Effector memory CD8-positive, alpha-beta T cell (primary cell): ENCODE measurements at regions not wholly inside any gene's neighbourhood (a gene's known extent, or its start where the extent isn't known, plus 50 kb on each side); places are given as distances from the start of the nearest gene placed in this dataset.

Experiments
- ATAC-seq: fragments of 150-1000 bp; cut with Tn5 transposase; replicated peaks from 2 replicates; pipeline ENCODE4 v1.10.0; 2021; ENCODE audit warnings: mild to moderate bottlenecking, moderate library complexity
- DNase-seq, 3 experiments: peaks; one replicate each; pipeline ENCODE4 v3.0.0; 2021
- H3K27ac Mint-ChIP-seq, 2 donors: one replicate each; pipeline ENCODE4 v1.8.0; 2022; ENCODE audit warnings: mild to moderate bottlenecking in 2 of 2, mixed read lengths in 2 of 2, moderate library complexity in 2 of 2
- H3K27me3 Mint-ChIP-seq, 2 donors: one replicate each; pipeline ENCODE4 v1.8.0; 2022; ENCODE audit warnings: mixed read lengths in 2 of 2
- H3K36me3 Mint-ChIP-seq: one replicate; pipeline ENCODE4 v1.8.0; 2022; ENCODE audit warnings: mild to moderate bottlenecking, moderate library complexity, mixed read lengths; ENCODE audit not compliant: insufficient read depth
- H3K4me1 Mint-ChIP-seq, 2 donors: one replicate each; pipeline ENCODE4 v1.8.0; 2022; ENCODE audit warnings: low read depth in 2 of 2, mixed read lengths in 2 of 2
- H3K4me3 Mint-ChIP-seq, 2 donors: one replicate each; pipeline ENCODE4 v1.8.0; 2022; ENCODE audit warnings: mild to moderate bottlenecking in 2 of 2, mixed read lengths in 2 of 2, moderate library complexity in 2 of 2
- H3K9me3 Mint-ChIP-seq, 2 donors: one replicate each; pipeline ENCODE4 v1.8.0; 2022; ENCODE audit warnings: mixed read lengths in 2 of 2

DNA sequence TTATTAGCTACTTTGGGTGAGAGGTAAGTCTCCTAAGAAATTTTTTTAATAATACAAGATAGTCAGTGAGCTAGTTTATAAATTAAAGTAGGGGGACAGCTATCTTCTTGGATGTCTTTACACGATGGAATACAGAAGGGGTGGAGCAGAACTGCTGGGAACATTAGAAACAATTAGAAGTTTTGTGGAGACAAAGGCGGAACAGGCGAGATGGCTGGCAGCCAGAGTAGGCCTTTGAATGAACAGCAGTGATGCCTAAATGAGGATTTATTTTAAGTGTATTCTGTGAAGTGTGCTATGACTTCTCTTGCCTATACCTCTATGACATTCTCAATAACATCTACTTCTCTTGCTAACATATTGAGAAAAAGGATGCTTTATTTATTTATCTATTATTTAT is 1345.3 kb upstream of the SEL1L start:
- no peaks in the 10 kb centered on the region for H3K36me3 Mint-ChIP-seq
- H3K4me1 Mint-ChIP-seq, result no peaks in the 10 kb centered on the region
- ATAC-seq, result no peak
- no peak overlapping the region for H3K27ac Mint-ChIP-seq
- H3K27me3 Mint-ChIP-seq, result no peaks in the 10 kb centered on the region
- DNase-seq, result no peak
- H3K4me3 Mint-ChIP-seq, result no peak overlapping the region
- peaks cover 8 to 9% of the 10 kb centered on the region in 2 donors for H3K9me3 Mint-ChIP-seq

DNA sequence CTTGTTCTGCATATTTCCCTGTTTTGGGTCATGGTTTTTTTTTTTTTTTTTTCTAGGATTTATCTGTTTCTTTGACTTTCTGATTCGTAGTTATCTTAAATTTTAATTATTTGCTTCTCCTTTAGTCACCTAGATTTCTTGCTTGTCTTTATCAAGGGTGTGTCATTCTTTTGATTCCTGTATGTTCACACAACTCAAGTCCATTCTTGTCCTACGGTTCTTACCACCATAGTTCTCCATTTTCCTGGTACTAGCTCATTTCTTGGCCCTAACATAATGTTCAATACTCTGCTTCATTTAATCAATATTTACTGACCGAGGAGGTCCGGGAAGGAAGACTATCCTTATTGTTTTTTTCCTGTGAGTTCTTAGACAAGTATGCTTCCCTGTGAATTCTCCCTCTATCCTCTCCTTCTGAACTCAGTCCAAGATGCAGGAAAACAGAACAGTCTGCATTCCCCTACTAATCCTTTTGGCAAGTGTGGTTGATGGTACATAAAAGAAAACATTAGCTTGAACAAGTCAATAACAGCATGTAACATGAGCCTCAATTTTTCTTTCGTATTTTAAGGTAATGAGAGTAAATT is 1346.4 kb upstream of the SEL1L start:
- no peak for ATAC-seq
- Mint-ChIP-seq H3K27ac (no peak overlapping the region), H3K36me3 (no peaks in the 10 kb centered on the region), H3K9me3 (peaks cover 8 to 9% of the 10 kb centered on the region in 2 donors), H3K4me3 (no peak overlapping the region), H3K27me3 (no peaks in the 10 kb centered on the region), H3K4me1 (no peaks in the 10 kb centered on the region)
- no peak for DNase-seq

DNA sequence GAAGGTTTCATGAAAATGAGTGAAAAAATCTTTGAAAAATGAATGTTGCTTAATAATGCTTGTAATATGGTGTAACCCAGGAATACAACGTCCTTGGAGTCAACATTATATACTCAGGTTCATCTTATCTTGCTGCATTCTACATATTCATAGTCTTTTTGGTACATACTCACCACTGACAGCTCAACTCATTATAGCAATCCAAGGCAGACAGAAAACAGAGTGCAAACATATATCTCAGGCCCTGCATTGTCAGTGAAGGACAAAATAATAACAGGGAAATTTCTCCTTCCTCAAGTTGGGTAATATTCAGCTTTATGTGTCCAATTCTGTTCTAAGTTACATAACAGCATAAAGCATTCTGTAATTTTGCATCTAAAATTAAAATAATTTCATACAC is 1353.0 kb upstream of the SEL1L start:
- Mint-ChIP-seq H3K27ac (no peak overlapping the region), H3K36me3 (no peaks in the 10 kb centered on the region), H3K4me3 (no peak overlapping the region), H3K9me3 (peaks cover 9 to 37% of the 10 kb centered on the region in 2 donors), H3K4me1 (no peaks in the 10 kb centered on the region), H3K27me3 (no peaks in the 10 kb centered on the region)
- ATAC-seq, result no peak
- DNase-seq, result no peak

DNA sequence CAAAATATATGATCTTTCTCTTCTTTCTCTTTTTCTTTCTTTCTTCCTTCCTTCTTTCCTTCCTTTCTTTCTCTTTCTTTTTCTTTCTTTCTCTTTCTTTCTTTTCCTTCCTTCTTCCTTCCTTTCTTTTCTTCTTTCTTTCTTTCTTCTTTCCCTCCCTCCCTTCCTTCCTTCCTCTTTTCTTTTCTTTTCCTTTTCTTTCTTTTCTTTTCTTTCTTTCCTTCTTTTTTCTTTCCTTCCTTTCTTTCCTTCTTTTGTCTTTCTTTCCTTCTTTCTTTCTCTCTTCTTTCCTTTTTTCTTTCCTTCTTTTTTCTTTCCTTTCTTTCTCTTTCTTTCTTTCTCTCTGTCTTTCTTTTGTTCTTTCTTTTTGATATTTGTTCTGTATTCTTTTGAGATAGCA is 1356.0 kb upstream of the SEL1L start:
- no peaks in the 10 kb centered on the region for H3K36me3 Mint-ChIP-seq
- no peaks in the 10 kb centered on the region for H3K27me3 Mint-ChIP-seq
- DNase-seq, result no peak
- H3K9me3 Mint-ChIP-seq, result peaks cover 4 to 38% of the 10 kb centered on the region in 2 donors
- no peaks in the 10 kb centered on the region for H3K4me1 Mint-ChIP-seq
- no peak overlapping the region for H3K27ac Mint-ChIP-seq
- ATAC-seq, result no peak
- H3K4me3 Mint-ChIP-seq, result no peak overlapping the region

DNA sequence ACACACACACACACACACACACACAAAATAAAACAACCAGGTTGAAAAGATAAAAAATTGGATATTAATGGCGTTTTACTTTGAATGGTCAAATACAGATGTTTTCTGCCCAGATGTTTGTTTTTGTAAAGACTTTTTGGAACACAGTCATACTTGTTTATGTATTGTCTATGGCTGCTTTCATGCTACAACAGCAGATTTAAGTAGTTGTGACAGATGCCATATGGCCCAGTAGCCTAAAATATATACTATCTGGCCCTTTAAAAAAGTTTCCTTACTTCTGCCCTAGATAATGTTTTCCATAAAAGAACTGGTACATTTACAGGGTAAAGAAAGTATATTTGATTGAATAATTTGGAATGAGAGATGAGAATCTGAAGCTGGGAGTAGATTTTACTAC is 1362.8 kb upstream of the SEL1L start:
- no peak for DNase-seq
- Mint-ChIP-seq H3K9me3 (peaks cover 5 to 15% of the 10 kb centered on the region in 2 donors), H3K27me3 (no peaks in the 10 kb centered on the region), H3K27ac (no peak overlapping the region), H3K4me3 (no peak overlapping the region), H3K36me3 (no peaks in the 10 kb centered on the region), H3K4me1 (no peaks in the 10 kb centered on the region)
- no peak for ATAC-seq

GRCh38 chr14:82897469-82898308 is 1364.0 kb upstream of the SEL1L start:
- no peaks in the 10 kb centered on the region for H3K4me1 Mint-ChIP-seq
- peaks cover 9 to 20% of the 10 kb centered on the region in 2 donors for H3K9me3 Mint-ChIP-seq
- no peak for DNase-seq
- H3K36me3 Mint-ChIP-seq, result no peaks in the 10 kb centered on the region
- no peak overlapping the region for H3K27ac Mint-ChIP-seq
- no peak overlapping the region for H3K4me3 Mint-ChIP-seq
- no peaks in the 10 kb centered on the region for H3K27me3 Mint-ChIP-seq
- no peak for ATAC-seq

DNA sequence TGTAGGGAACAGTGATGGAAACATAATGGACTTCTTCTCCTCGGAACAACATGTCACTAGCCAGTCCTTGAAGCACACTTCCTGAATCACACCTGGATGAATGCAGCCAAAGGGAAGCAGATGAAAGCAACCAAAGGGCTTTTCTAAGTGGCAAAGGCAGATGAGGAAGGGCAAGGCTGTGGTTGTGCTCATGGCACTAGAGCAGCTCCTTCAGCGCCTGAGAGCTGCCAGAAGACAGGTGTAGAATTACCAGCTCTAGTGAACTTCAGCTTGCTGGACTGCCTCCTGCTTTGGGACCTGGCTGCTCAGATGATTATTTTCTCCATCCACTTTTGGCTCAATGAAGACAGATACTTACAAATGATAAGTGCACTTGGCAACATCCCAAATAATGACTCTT is 1372.1 kb upstream of the SEL1L start:
- peaks cover 16 to 60% of the 10 kb centered on the region in 2 donors for H3K9me3 Mint-ChIP-seq
- no peak for DNase-seq
- no peak overlapping the region for H3K27ac Mint-ChIP-seq
- H3K4me3 Mint-ChIP-seq, result no peak overlapping the region
- no peaks in the 10 kb centered on the region for H3K4me1 Mint-ChIP-seq
- no peaks in the 10 kb centered on the region for H3K27me3 Mint-ChIP-seq
- no peaks in the 10 kb centered on the region for H3K36me3 Mint-ChIP-seq
- no peak for ATAC-seq

GRCh38 chr14:82911930-82912329 is 1378.3 kb upstream of the SEL1L start:
- no peaks in the 10 kb centered on the region for H3K36me3 Mint-ChIP-seq
- H3K4me1 Mint-ChIP-seq, result no peaks in the 10 kb centered on the region
- H3K4me3 Mint-ChIP-seq, result no peak overlapping the region
- no peak overlapping the region for H3K27ac Mint-ChIP-seq
- peaks cover 6 to 25% of the 10 kb centered on the region in 2 donors for H3K9me3 Mint-ChIP-seq
- no peaks in the 10 kb centered on the region for H3K27me3 Mint-ChIP-seq
- no peak for DNase-seq
- no peak for ATAC-seq

DNA sequence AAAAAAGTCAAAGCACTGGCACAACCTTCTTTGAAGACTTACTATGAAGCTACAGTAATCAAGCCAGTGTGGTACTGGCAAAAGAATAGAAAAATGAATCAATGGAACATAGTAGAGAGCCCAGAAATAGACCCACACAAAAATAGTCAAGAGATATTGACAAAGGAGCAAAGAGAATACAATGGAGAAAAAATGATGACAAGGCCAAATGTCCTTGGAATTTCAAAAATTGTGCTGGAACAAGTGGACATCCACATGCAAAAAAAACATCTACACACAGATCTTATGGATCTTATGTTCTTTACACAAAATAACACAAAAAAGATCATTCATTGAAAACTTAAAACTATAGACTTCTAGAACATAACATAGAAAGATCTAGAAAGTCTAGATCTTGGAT is 1379.7 kb upstream of the SEL1L start:
- Mint-ChIP-seq H3K9me3 (peaks cover 6 to 18% of the 10 kb centered on the region in 2 donors), H3K4me1 (no peaks in the 10 kb centered on the region), H3K27me3 (no peaks in the 10 kb centered on the region), H3K36me3 (no peaks in the 10 kb centered on the region), H3K4me3 (no peak overlapping the region), H3K27ac (no peak overlapping the region)
- ATAC-seq (no peak), DNase-seq (no peak)

DNA sequence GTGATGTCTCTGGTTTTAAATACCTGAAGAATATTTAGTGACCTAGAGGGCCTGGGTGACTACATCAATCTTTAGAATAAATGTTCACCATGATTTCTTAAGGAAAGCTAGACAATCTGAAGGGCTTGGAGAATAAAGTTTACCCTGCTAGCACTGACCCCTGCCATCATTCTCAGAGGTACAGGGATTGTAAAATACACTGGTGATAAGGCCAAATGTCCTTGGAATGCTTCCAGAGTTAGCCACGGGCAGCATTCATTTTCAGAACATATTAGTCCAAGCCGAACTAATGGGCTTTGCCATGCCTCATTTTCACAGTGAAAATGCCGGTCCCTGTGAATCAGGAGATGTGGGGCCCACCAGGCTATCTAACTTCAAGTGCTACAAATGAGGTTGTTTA is 1381.7 kb upstream of the SEL1L start:
- Mint-ChIP-seq H3K36me3 (no peaks in the 10 kb centered on the region), H3K9me3 (peaks cover 6 to 11% of the 10 kb centered on the region in 2 donors)

DNA sequence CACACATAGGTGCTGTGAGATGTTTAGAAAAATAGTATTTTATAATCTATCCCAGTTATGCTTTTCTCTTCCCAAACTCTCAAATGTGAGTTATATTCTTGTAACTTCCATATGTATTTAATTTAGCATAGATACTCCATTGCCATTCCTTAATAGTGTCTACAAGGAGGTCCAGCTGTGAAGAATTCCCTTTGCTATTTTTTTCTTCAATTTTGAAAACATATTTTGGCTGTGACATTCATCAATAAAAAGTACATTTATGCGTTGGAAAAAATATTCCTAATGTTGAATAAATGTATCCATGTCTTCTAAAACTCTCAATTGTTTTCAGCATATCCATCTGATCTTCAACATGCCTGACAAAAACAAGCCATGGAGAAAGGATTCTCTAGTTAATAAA is 1402.0 kb upstream of the SEL1L start:
- DNase-seq, result no peak

More for the DNA sequence above, 1381.7 kb upstream of the SEL1L start:
- DNase-seq, result no peak
- ATAC-seq, result no peak
- Mint-ChIP-seq H3K4me1 (no peaks in the 10 kb centered on the region), H3K27me3 (no peaks in the 10 kb centered on the region), H3K4me3 (no peak overlapping the region), H3K27ac (no peak overlapping the region)

GRCh38 chr14:82951171-82951570 is 1417.5 kb upstream of the SEL1L start:
- Mint-ChIP-seq H3K36me3 (no peaks in the 10 kb centered on the region), H3K27ac (no peak overlapping the region), H3K4me3 (no peak overlapping the region), H3K4me1 (no peaks in the 10 kb centered on the region), H3K9me3 (peaks cover 5 to 22% of the 10 kb centered on the region in 2 donors), H3K27me3 (no peaks in the 10 kb centered on the region)
- ATAC-seq (no peak), DNase-seq (no peak)

More for the DNA sequence above, 1402.0 kb upstream of the SEL1L start:
- ATAC-seq, result no peak
- no peak overlapping the region for H3K4me3 Mint-ChIP-seq
- peaks cover 3 to 15% of the 10 kb centered on the region in 2 donors for H3K9me3 Mint-ChIP-seq
- H3K27me3 Mint-ChIP-seq, result no peaks in the 10 kb centered on the region
- no peaks in the 10 kb centered on the region for H3K36me3 Mint-ChIP-seq
- no peak overlapping the region for H3K27ac Mint-ChIP-seq
- H3K4me1 Mint-ChIP-seq, result no peaks in the 10 kb centered on the region

DNA sequence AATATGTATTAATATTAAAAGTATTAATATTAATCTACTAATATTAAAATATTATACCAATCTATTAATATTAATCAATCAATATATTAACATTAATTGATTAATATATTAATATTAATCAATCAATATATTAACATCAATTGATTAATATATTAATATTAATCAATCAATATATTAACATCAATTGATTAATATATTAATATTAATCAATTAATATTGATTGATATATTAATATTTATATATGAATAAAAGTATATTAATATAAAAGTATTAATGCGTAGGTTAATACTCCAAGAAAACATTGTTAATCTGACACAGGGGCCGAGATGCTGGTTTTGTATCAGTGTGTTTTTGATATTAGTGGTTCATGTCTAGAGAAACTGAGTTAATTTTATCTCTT is 1430.1 kb upstream of the SEL1L start:
- H3K9me3 Mint-ChIP-seq, result peaks cover 0 to 7% of the 10 kb centered on the region in 2 donors
- DNase-seq (no peak), ATAC-seq (no peak)
- H3K4me3 Mint-ChIP-seq, result no peak overlapping the region
- no peaks in the 10 kb centered on the region for H3K4me1 Mint-ChIP-seq
- no peaks in the 10 kb centered on the region for H3K36me3 Mint-ChIP-seq
- H3K27ac Mint-ChIP-seq, result no peak overlapping the region
- no peaks in the 10 kb centered on the region for H3K27me3 Mint-ChIP-seq

- no peak overlapping the region for H3K27ac Mint-ChIP-seq
Observed at GRCh38 chr14:82987502-82988124, 1454.0 kb upstream of the SEL1L start.

More at GRCh38 chr14:82987502-82988124, 1454.0 kb upstream of the SEL1L start:
- Mint-ChIP-seq H3K4me1 (no peaks in the 10 kb centered on the region), H3K36me3 (no peaks in the 10 kb centered on the region), H3K4me3 (no peak overlapping the region), H3K27me3 (no peaks in the 10 kb centered on the region), H3K9me3 (peaks cover 5 to 9% of the 10 kb centered on the region in 2 donors)
- DNase-seq (no peak), ATAC-seq (no peak)
